Suprapubic skin (tissue), 4 donors: ENCODE measurements at regions not wholly inside any gene's neighbourhood (a gene's known extent, or its start where the extent isn't known, plus 50 kb on each side); places are given as distances from the start of the nearest gene placed in this dataset.

Experiments
- POLR2A ChIP-seq, 2 donors: fragments of 450-650 bp; IDR thresholded peaks; one replicate each; pipeline ENCODE4 v1.6.1; 2017; ENCODE audit warnings: antibody characterized with exemption in 2 of 2, mild to moderate bottlenecking in 2 of 2, moderate library complexity in 2 of 2
- POLR2AphosphoS5 ChIP-seq, 3 donors: sonication (generic); formaldehyde crosslinking; IDR thresholded peaks; one replicate each; pipeline ENCODE4 v1.6.1; 2017; ENCODE audit warnings: antibody characterized with exemption in 3 of 3

DNA sequence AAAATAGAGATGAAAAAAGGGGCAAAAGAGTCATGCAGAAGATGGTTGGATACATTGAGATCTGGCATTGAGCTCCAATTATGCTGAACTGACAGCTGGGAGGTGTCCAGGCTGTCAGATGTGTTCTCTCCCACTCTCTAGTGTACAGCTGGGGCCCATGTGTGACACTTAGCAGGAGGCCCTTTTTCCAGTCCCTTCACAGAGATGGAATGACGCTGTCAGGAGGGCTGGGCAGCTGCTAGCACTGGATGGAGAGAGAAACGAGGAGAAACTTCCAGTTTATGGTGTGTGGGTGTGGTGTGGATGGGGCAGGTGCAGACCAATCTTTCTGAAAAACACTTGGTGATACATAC, 437.7 kb upstream of the HS6ST1 start:
- no peak for TF ChIP-seq POLR2AphosphoS5 (IDR thresholded peaks at IDR 0.05)
- TF ChIP-seq POLR2A (IDR thresholded peaks at IDR 0.05): no peak
